WTC11 (cell line): ENCODE measurements at regions not wholly inside any gene's neighbourhood (a gene's known extent, or its start where the extent isn't known, plus 50 kb on each side); places are given as distances from the start of the nearest gene placed in this dataset.

Experiments used
- ATAC-seq: fragments of 200-7000 bp; cut with Tn5 transposase; 2 replicates; pipeline ENCODE4 v1.10.0; 2021; ENCODE audit warnings: mild to moderate bottlenecking, moderate library complexity
- CTCF ChIA-PET: fragments of 300-600 bp; sonication (Branson Sonifier 250); formaldehyde crosslinking; loops from one replicate; lab custom pipeline; 2021; ENCODE audit warnings: antibody characterized with exemption; lab: Charles Lee
- POLR2A ChIA-PET: fragments of 350-600 bp; sonication (Branson Sonifier 250); formaldehyde crosslinking; loops from one replicate; lab custom pipeline; 2021; ENCODE audit warnings: antibody characterized with exemption; lab: Charles Lee
- DNase-seq: peaks from one replicate; pipeline ENCODE4 v3.0.0; 2021; ENCODE audit warnings: low spot score
- H3K27ac Mint-ChIP-seq: 2 replicates; pipeline ENCODE4 v1.8.0; 2021; ENCODE audit warnings: mixed read lengths
- H3K27me3 Mint-ChIP-seq: 2 replicates; pipeline ENCODE4 v1.8.0; 2021; ENCODE audit warnings: low read depth, mild to moderate bottlenecking, moderate library complexity, mixed read lengths
- H3K36me3 Mint-ChIP-seq: 2 replicates; pipeline ENCODE4 v1.8.0; 2021; ENCODE audit warnings: mixed read lengths
- H3K4me1 Mint-ChIP-seq: 2 replicates; pipeline ENCODE4 v1.8.0; 2022; ENCODE audit warnings: mixed read lengths
- H3K4me3 Mint-ChIP-seq: 2 replicates; pipeline ENCODE4 v1.8.0; 2021; ENCODE audit warnings: mild to moderate bottlenecking, moderate library complexity, mixed read lengths
- H3K9me3 Mint-ChIP-seq: 2 replicates; pipeline ENCODE4 v1.8.0; 2021; ENCODE audit warnings: mixed read lengths
- AR ChIP-seq: fragments of 250-450 bp; sonication (Bioruptor Pico); IDR thresholded peaks from 2 replicates; pipeline ENCODE4 v1.9.0; 2021; ENCODE audit warnings: mild to moderate bottlenecking
- ELF4 ChIP-seq: sonication (generic); formaldehyde crosslinking; IDR thresholded peaks from 2 replicates; pipeline ENCODE4 v1.8.1; 2022; ENCODE audit warnings: low read depth, mild to moderate bottlenecking, moderate library complexity, missing genetic modification reagents
- FOXP4 ChIP-seq: sonication (generic); formaldehyde crosslinking; IDR thresholded peaks from 2 replicates; pipeline ENCODE4 v1.8.0; 2022; ENCODE audit warnings: mild to moderate bottlenecking, missing genetic modification reagents
- GRHL2 ChIP-seq: fragments of 250-450 bp; sonication (Bioruptor Pico); IDR thresholded peaks from 2 replicates; pipeline ENCODE4 v1.8.0; 2022; ENCODE audit warnings: mild to moderate bottlenecking, moderate library complexity; ENCODE audit not compliant: insufficient replicate concordance, severe bottlenecking
- IRF2 ChIP-seq: sonication (generic); formaldehyde crosslinking; IDR thresholded peaks from 2 replicates; pipeline ENCODE4 v1.8.0; 2022; ENCODE audit warnings: low read depth, missing genetic modification reagents, borderline replicate concordance
- JAZF1 ChIP-seq: fragments of 250-450 bp; sonication (Bioruptor Pico); IDR thresholded peaks from 2 replicates; pipeline ENCODE4 v1.9.0; 2021; ENCODE audit warnings: moderate library complexity, mild to moderate bottlenecking, inconsistent platforms
- NFYB ChIP-seq: sonication (generic); formaldehyde crosslinking; conservative IDR thresholded peaks from 2 replicates; pipeline ENCODE4 v1.8.0; 2022; ENCODE audit warnings: low read depth, missing genetic modification reagents
- RELA ChIP-seq: sonication (generic); formaldehyde crosslinking; IDR thresholded peaks from 2 replicates; pipeline ENCODE4 v1.8.1; 2022; ENCODE audit warnings: missing genetic modification reagents, mild to moderate bottlenecking, borderline replicate concordance
- SMAD3 ChIP-seq: sonication (generic); formaldehyde crosslinking; IDR thresholded peaks from 2 replicates; pipeline ENCODE4 v1.8.0; 2022; ENCODE audit warnings: missing genetic modification reagents, mild to moderate bottlenecking, borderline replicate concordance
- TEAD1 ChIP-seq: sonication (generic); formaldehyde crosslinking; IDR thresholded peaks from 2 replicates; pipeline ENCODE4 v1.8.0; 2022; ENCODE audit warnings: mild to moderate bottlenecking, missing genetic modification reagents
- ZNF121 ChIP-seq: sonication (generic); formaldehyde crosslinking; IDR thresholded peaks from 2 replicates; pipeline ENCODE4 v1.8.0; 2023; ENCODE audit warnings: missing genetic modification reagents
- ZNF219 ChIP-seq: sonication (generic); formaldehyde crosslinking; IDR thresholded peaks from 2 replicates; pipeline ENCODE4 v1.8.0; 2023; ENCODE audit warnings: missing genetic modification reagents, mild to moderate bottlenecking, borderline replicate concordance
- ZNF232 ChIP-seq: sonication (generic); formaldehyde crosslinking; IDR thresholded peaks from 2 replicates; pipeline ENCODE4 v1.8.0; 2022; ENCODE audit warnings: mild to moderate bottlenecking, missing genetic modification reagents
- ZNF263 ChIP-seq: sonication (generic); formaldehyde crosslinking; IDR thresholded peaks from 2 replicates; pipeline ENCODE4 v1.8.1; 2022; ENCODE audit warnings: low read depth, mild to moderate bottlenecking, moderate library complexity, missing genetic modification reagents
- ZNF396 ChIP-seq: fragments of 250-450 bp; sonication (Bioruptor Pico); IDR thresholded peaks from 2 replicates; pipeline ENCODE4 v1.8.0; 2021; ENCODE audit warnings: mild to moderate bottlenecking, moderate library complexity, borderline replicate concordance
- TF ChIP-seq, protein P1 (sequence below): fragments of 250-450 bp; sonication (Bioruptor Pico); IDR thresholded peaks from 2 replicates; pipeline ENCODE4 v1.8.0; 2021; ENCODE audit warnings: mild to moderate bottlenecking
- TF ChIP-seq, protein P2 (sequence below): sonication (generic); formaldehyde crosslinking; IDR thresholded peaks from 2 replicates; pipeline ENCODE4 v1.8.0; 2022; ENCODE audit warnings: mild to moderate bottlenecking, missing genetic modification reagents
- TF ChIP-seq, protein P3 (sequence below): sonication (generic); formaldehyde crosslinking; IDR thresholded peaks from 2 replicates; pipeline ENCODE4 v1.8.1; 2022; ENCODE audit warnings: missing genetic modification reagents, borderline replicate concordance

DNA sequence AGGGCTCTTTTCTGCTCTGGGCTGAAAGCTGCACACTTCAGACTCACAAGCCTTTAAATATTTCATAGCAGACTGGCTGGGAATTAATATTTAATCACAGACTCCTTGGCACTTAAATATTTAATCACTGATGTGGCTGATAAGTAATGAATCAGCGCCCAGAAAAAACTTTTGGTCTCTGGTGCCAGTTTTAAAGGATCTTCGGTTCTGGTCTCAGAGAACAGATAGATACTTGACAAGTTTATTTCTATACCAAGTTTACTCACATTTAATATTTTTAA, 201.2 kb downstream of the MYCN start:
- DNase-seq, result no peak
- no peaks in the 10 kb centered on the region; the same call in 1 of the 2 replicates for H3K27me3 Mint-ChIP-seq
- ChIA-PET CTCF (no interaction called here), POLR2A (interaction anchor here (0.6 kb wide), 1 partner anchor 249 kb away, joined by 3 read pairs; no protein-coding TSS in a partner anchor)
- no peaks in the 10 kb centered on the region for H3K36me3 Mint-ChIP-seq
- H3K4me3 Mint-ChIP-seq, result no peak overlapping the region
- ATAC-seq, result no peak
- no peak overlapping the region for H3K27ac Mint-ChIP-seq
- peaks cover 1% of the 10 kb centered on the region for H3K9me3 Mint-ChIP-seq
- H3K4me1 Mint-ChIP-seq, result peaks cover 9% of the 10 kb centered on the region
- TF ChIP-seq AR (CRISPR knock-in tag) (no peak), JAZF1 (CRISPR knock-in tag) (no peak), ZNF232 (CRISPR knock-in tag) (no peak), GRHL2 (CRISPR knock-in tag) (no peak), ZNF219 (CRISPR knock-in tag) (no peak), RELA (no peak), SMAD3 (CRISPR knock-in tag) (no peak), ZNF263 (no peak)
- TF ChIP-seq, protein P1, sequence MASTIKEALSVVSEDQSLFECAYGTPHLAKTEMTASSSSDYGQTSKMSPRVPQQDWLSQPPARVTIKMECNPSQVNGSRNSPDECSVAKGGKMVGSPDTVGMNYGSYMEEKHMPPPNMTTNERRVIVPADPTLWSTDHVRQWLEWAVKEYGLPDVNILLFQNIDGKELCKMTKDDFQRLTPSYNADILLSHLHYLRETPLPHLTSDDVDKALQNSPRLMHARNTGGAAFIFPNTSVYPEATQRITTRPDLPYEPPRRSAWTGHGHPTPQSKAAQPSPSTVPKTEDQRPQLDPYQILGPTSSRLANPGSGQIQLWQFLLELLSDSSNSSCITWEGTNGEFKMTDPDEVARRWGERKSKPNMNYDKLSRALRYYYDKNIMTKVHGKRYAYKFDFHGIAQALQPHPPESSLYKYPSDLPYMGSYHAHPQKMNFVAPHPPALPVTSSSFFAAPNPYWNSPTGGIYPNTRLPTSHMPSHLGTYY (CRISPR knock-in tag), result no peak
- TF ChIP-seq, protein P2, sequence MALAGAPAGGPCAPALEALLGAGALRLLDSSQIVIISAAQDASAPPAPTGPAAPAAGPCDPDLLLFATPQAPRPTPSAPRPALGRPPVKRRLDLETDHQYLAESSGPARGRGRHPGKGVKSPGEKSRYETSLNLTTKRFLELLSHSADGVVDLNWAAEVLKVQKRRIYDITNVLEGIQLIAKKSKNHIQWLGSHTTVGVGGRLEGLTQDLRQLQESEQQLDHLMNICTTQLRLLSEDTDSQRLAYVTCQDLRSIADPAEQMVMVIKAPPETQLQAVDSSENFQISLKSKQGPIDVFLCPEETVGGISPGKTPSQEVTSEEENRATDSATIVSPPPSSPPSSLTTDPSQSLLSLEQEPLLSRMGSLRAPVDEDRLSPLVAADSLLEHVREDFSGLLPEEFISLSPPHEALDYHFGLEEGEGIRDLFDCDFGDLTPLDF, result no peak
- TF ChIP-seq, protein P3, sequence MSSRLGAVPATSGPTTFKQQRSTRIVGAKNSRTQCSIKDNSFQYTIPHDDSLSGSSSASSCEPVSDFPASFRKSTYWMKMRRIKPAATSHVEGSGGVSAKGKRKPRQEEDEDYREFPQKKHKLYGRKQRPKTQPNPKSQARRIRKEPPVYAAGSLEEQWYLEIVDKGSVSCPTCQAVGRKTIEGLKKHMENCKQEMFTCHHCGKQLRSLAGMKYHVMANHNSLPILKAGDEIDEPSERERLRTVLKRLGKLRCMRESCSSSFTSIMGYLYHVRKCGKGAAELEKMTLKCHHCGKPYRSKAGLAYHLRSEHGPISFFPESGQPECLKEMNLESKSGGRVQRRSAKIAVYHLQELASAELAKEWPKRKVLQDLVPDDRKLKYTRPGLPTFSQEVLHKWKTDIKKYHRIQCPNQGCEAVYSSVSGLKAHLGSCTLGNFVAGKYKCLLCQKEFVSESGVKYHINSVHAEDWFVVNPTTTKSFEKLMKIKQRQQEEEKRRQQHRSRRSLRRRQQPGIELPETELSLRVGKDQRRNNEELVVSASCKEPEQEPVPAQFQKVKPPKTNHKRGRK, result no peak

GRCh38 chr2:16140771-16141640, 200.7 kb downstream of the MYCN start:
- H3K4me1 Mint-ChIP-seq, result peaks cover 9% of the 10 kb centered on the region
- H3K27me3 Mint-ChIP-seq, result no peaks in the 10 kb centered on the region; the same call in 1 of the 2 replicates
- no peaks in the 10 kb centered on the region for H3K36me3 Mint-ChIP-seq
- DNase-seq (no peak), ATAC-seq (no peak)
- ChIA-PET POLR2A (no interaction called here), CTCF (no interaction called here)
- H3K9me3 Mint-ChIP-seq, result peaks cover 7% of the 10 kb centered on the region
- H3K27ac Mint-ChIP-seq, result no peak overlapping the region
- no peak overlapping the region for H3K4me3 Mint-ChIP-seq
- TF ChIP-seq NFYB (CRISPR knock-in tag) (no peak), ZNF121 (CRISPR knock-in tag) (no peak), RELA (no peak), TEAD1 (CRISPR knock-in tag) (no peak), ELF4 (CRISPR knock-in tag) (no peak), IRF2 (CRISPR knock-in tag) (no peak), ZNF396 (CRISPR knock-in tag) (no peak), FOXP4 (CRISPR knock-in tag) (no peak)
- TF ChIP-seq, protein P3, result no peak
- TF ChIP-seq, protein P2, result no peak
